WI38 (cell line): ENCODE measurements at regions not wholly inside any gene's neighbourhood (a gene's known extent, or its start where the extent isn't known, plus 50 kb on each side); places are given as distances from the start of the nearest gene placed in this dataset.
"Not testable (repeated sequence)": the region's sequence is repeated elsewhere in the genome, so short reads cannot be mapped to it uniquely, and the experiment has no call there.

Experiments
- H3K4me3 ChIP-seq: 2 replicates; pipeline ENCODE4 v1.5.1; 2011; ENCODE audit warnings: low read depth, mild to moderate bottlenecking, control low read depth, low read length
- TF ChIP-seq, protein P1 (sequence below): IDR thresholded peaks from 2 replicates; pipeline ENCODE4 v1.5.1; 2012; ENCODE audit warnings: low read depth, mild to moderate bottlenecking, control low read depth, low read length

DNA sequence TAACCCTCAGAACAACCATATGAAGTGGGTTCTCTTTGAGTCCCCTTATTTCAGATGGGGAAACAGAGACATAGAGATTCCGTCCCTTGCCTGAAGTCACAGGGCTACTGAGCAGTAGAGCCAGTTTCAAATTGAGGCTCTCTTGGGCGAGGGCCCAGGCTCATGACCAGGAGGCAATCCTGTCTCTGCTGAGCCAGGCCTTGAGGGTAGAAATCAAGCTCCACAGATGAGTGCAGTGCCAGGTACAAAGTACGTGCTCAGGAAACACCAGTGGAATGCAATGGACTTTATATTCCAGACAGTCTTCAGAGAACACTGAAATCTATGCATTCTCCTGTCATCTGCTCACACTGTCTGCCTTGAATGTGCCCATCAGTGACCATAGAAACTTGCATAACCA is 291.7 kb upstream of the MAF start:
- TF ChIP-seq, protein P1, sequence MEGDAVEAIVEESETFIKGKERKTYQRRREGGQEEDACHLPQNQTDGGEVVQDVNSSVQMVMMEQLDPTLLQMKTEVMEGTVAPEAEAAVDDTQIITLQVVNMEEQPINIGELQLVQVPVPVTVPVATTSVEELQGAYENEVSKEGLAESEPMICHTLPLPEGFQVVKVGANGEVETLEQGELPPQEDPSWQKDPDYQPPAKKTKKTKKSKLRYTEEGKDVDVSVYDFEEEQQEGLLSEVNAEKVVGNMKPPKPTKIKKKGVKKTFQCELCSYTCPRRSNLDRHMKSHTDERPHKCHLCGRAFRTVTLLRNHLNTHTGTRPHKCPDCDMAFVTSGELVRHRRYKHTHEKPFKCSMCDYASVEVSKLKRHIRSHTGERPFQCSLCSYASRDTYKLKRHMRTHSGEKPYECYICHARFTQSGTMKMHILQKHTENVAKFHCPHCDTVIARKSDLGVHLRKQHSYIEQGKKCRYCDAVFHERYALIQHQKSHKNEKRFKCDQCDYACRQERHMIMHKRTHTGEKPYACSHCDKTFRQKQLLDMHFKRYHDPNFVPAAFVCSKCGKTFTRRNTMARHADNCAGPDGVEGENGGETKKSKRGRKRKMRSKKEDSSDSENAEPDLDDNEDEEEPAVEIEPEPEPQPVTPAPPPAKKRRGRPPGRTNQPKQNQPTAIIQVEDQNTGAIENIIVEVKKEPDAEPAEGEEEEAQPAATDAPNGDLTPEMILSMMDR: no peak
- no peak overlapping the region for H3K4me3 ChIP-seq

DNA sequence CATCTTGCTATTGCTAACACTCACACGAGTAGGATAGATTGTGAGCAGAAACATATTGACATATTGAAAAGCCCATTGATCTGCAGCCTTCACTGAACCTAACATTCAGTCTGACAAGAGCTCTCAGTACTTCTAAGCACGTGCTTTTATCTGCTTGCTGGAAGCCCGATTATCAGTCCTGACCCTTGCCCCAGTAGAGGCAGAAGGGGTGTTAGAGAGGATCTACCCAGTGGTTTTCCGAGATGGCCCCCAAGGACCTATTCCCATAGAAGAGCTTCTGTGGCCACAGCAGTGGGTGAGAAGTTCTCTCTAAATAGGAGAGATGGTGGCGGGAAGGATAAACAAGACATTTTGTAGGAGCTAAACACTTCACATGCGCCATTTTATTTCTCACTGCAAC is 290.9 kb upstream of the MAF start:
- TF ChIP-seq, protein P1: no peak

DNA sequence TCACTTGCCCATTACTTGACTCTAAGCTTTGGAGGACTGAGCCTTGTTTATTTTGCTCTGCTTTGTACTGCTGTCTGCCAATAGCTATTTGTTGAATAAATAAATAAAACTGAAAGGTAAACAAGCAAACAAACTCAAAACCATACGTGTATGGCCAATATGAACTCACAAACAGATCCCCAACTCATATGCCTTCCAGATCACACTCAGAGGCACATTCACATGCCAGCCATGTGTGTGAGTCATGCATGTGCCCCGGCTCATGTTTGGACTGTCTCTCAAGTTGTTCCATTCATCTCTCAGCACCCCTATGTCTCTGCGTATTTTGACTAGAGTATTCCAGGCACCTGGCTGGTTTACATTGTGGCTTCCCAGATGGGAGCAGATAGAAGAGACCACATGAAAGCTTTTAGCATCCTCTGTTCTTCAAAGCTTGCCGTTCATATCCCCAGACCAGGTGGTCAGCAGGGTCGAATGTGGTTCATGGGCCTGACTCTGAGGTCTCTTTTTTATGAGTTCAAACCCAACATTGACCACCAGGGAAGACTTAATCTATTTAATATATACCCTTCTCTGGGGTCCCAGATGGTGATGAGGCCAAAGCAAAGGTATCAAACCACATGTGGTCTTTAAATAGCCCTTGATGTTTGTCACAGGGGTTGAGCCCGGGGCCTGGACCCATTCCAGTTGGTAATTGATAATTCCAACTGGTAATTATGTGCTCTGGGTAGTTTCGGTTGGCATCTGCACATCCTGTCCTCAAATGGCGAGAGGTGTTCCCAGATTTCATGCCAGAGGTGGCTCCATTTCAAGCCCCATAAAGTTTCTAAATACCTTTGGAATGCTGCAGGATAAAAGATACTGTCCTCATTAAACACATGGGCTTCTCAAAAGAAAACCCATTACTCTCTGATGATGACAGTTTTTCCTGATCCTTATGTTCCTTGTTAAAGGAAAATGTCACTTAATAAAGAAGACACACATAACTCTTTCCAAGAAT is 287.3 kb upstream of the MAF start:
- H3K4me3 ChIP-seq: no peak overlapping the region
- TF ChIP-seq, protein P1: no peak

More for the DNA sequence above, 290.9 kb upstream of the MAF start:
- H3K4me3 ChIP-seq: no peak overlapping the region

DNA sequence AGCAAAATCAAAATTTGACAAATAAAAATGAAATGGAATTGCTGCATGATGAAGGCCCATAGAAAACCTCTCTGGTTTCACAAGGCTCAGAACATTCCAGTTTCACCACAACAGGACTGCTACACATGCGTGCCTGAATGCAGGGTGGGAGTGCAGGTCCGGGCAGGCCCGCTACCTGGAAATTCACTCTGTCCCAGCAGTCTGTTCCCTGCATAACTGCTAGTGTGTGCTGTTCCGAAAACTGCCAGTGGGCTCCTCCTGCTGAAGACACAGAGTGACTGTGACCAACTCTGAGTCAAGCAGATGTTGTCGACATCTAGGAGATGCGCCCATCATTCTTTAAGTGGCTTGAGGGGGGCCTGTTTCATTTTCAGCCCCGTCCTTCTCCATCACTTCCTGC is 284.8 kb upstream of the MAF start:
- TF ChIP-seq, protein P1: no peak

DNA sequence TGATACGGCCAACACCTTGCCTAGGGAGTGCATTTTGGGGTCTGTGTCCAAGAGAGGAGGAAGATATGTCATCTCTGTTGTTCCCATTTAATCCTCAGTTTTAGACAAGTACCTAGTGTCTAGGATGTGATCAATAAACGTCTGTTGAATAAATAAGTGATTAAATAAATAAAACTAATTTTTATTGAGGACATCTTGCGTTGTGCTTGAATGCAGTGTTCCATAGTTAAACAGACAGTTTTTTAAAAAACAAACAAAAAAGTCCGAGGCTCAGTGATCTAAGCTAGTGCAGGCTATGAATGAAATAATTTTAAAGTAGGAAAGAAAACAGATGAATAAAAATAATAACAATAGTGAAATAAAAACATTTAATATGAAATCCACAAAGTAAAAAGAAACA is 283.0 kb upstream of the MAF start:
- TF ChIP-seq, protein P1: no peak
- H3K4me3 ChIP-seq: no peak overlapping the region

More for the DNA sequence above, 284.8 kb upstream of the MAF start:
- H3K4me3 ChIP-seq: no peak overlapping the region

DNA sequence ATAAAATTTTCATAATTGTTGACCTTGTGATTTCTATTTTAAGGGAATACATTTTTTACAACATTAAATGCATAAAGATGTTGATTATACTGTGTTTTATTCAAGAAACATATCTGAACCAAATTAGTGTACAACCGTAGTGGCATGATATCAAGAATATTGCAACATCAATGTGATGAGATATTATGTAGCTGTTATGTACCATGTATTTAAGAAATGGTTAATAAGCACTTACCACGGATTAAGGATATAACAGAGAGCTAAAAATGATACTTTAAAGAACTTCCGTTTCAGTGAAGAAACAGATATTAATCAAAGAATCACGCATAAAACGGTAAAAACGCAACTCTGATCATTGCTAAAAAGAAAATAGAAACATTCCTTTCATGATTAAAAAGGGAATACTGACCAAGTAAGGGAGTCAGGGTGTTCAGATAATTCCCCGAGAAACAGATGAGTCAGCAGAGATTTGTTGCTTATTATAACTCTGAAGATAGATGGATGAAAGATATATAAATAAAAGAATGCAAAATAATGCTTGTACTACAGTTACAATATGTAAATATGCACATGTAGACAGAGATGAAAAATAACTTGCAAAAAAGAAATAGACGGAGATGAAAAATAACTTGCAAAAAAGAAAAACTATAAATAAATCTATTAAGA is 281.9 kb upstream of the MAF start:
- TF ChIP-seq, protein P1: no peak
- H3K4me3 ChIP-seq: no peak overlapping the region

DNA sequence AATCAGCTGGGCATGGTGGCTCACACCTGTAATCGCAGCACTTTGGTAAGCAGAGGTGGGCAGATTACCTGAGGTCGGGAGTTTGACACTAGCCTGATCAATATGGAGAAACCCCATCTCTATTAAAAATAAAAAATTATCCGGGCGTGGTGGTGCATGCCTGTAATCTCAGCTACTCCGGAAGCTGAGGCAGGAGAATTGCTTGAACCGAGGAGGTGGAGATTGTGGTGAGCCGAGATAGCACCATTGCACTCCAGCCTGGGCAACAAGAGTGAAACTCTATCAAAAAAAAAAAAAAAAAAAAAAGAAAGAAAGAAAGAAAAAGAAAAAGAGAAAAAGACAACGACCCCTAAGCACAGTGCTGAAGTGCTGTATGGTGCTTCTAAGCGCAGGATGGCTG is 280.6 kb upstream of the MAF start:
- H3K4me3 ChIP-seq: not testable (repeated sequence)
